ENCODE measurements at regions not wholly inside any gene's neighbourhood (a gene's known extent, or its start where the extent isn't known, plus 50 kb on each side); places are given as distances from the start of the nearest gene placed in this dataset. TPM values are rescaled to one million over a fixed set of nuclear protein-coding genes. Genes with fewer than 3 reads are reported as not detected.

DNA sequence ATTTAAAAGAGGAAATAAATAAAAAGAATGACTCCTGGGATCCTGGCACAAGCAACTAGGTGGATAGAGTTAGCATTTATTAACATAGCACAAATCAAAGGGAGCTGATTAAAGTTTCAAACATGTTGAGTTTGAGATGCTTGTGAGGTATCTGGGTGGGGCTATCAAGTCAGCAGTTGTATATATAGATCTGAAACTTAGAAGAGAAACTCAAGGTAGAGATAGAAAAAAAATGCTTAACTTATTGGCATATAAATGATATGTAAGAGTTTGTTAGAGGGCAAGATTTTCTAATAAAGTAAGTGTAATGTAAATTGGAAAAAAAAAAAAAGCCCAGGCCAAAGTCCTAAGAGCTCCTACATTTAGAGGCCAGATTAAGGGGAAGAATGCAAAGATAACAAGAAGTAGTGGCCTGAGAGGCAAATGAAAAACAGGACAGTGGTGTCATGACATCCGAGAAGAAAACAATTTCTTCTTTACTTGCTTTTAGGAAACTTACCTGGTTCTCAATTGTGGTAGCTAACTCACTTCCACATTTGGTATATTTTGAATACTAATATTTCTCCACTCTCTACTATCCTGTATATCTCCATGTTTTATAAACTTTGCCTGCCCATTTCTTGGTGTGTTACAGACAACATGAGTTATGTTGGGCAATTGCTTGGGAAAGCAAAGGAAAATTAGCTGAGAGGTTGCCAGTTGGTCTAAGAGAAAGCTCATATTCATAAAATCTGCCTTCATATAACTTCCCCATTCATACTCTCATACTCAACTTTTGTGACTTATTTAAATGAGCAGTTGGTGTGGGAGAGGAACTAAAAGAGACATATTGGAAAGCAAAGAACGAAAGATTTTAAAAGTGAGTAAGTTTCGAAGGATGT is 169.2 kb downstream of the PARM1 start:
- DNase-seq (ENCODE audit: extremely low read depth in 1 of 4, low spot score in 3 of 4) = no peak
- Histone ChIP-seq H3K9me1 (ENCODE audit: control insufficient read depth, insufficient read depth, low read length) (no peaks in the 10 kb centered on the region), H4K20me1 (replicated peaks; ENCODE audit: control insufficient read depth, insufficient read depth, low read length) (no peaks in the 10 kb centered on the region), H3K9ac (ENCODE audit: insufficient read depth in 1 of 2, low read depth in 2 of 2, low read length in 2 of 2) (no peak overlapping the region), H3K4me2 (ENCODE audit: insufficient read depth, low read length) (no peak overlapping the region), H3K36me3 (ENCODE audit: control insufficient read depth, insufficient read depth, low read length) (no peaks in the 10 kb centered on the region), H3K79me2 (ENCODE audit: control insufficient read depth, insufficient read depth, low read length) (no peaks in the 10 kb centered on the region), H3K9me3 (replicated peaks; ENCODE audit: control insufficient read depth, insufficient read depth, low read depth, low read length) (no peaks in the 10 kb centered on the region), H3K27ac (ENCODE audit: extremely low read depth, low read depth, low read length) (no peak overlapping the region), H3K4me3 (no peak overlapping the region), H2AFZ (ENCODE audit: low read depth, low read length) (no peak overlapping the region), H3K4me1 (replicated peaks in 1 of 2; ENCODE audit: control insufficient read depth in 2 of 2, insufficient read depth in 2 of 2, low read length in 2 of 2) (no peaks in the 10 kb centered on the region), H3K27me3 (ENCODE audit: control insufficient read depth in 2 of 2, insufficient read depth in 2 of 2, low read length in 2 of 2) (no peaks in the 10 kb centered on the region)
- POLR2A ChIA-PET = no interaction called here
- no peak for FAIRE-seq
- intact Hi-C loops (cut with micrococcal nuclease) = no loop called here
- 0% methylated on average over 3 of the region's 3 CpGs for WGBS (ENCODE audit: insufficient coverage, low coverage, missing lambda C conversion rate)
- BruUV-seq (replicated peaks) = no TSS peak
- TF ChIP-seq SMAD1 (IDR thresholded peaks at IDR 0.05; ENCODE audit: low read depth, low read length, partially characterized antibody) = no peak
- TF ChIP-seq, protein P1, sequence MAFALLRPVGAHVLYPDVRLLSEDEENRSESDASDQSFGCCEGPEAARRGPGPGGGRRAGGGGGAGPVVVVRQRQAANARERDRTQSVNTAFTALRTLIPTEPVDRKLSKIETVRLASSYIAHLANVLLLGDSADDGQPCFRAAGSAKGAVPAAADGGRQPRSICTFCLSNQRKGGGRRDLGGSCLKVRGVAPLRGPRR (CRISPR knock-in tag; IDR thresholded peaks at IDR 0.05) = no peak
- in situ Hi-C loops (cut with MboI) = no loop called here
- CTCF ChIA-PET (ENCODE audit: low intra/inter-chr PET ratio) = no interaction called here
- ATAC-seq = no peak

Small RNA genes lying in the stretch of these regions (small RNA-seq; reads per million reads assigned to genes)
- gene AC093870.1 = not detected
